ENCODE measurements at regions not wholly inside any gene's neighbourhood (a gene's known extent, or its start where the extent isn't known, plus 50 kb on each side); places are given as distances from the start of the nearest gene placed in this dataset.

- H3K9ac ChIP-seq (ENCODE audit: insufficient read depth, low read length), result no peak overlapping the region
- TF ChIP-seq EZH2 (IDR thresholded peaks at IDR 0.05; ENCODE audit: low read length, missing control alignments) (no peak), CTCF (conservative IDR thresholded peaks at IDR 0.05 in 1 of 2, IDR thresholded peaks at IDR 0.05 in 1 of 2; ENCODE audit: low read depth in 1 of 2, low read length in 2 of 2) (no peak)
- H2AFZ ChIP-seq (ENCODE audit: low read length), result no peak overlapping the region
- no peak overlapping the region for H3K4me3 ChIP-seq (replicated peaks in 1 of 4; ENCODE audit: control extremely low read depth in 1 of 4, insufficient read depth in 1 of 4, low read depth in 3 of 4, low read length in 4 of 4)
- no peaks in the 10 kb centered on the region for H4K20me1 ChIP-seq (ENCODE audit: control insufficient read depth, extremely low read depth, insufficient read depth, low read length)
- no peak overlapping the region for H3K27ac ChIP-seq (ENCODE audit: insufficient read depth, low read length)
- H3K36me3 ChIP-seq (ENCODE audit: control insufficient read depth, insufficient read depth, low read length), result no peaks in the 10 kb centered on the region
- H3K4me1 ChIP-seq (ENCODE audit: control insufficient read depth, extremely low read depth, insufficient read depth, low read length), result no peaks in the 10 kb centered on the region
- H3K27me3 ChIP-seq (ENCODE audit: control insufficient read depth, insufficient read depth, low read length), result no peaks in the 10 kb centered on the region
- no peak for DNase-seq (ENCODE audit: low read depth in 2 of 2)
- H3K9me3 ChIP-seq (ENCODE audit: control insufficient read depth, insufficient read depth, low read depth, low read length), result no peaks in the 10 kb centered on the region
- no peak overlapping the region for H3K4me2 ChIP-seq (ENCODE audit: extremely low read depth, insufficient read depth, low read length)
- no peaks in the 10 kb centered on the region for H3K79me2 ChIP-seq (ENCODE audit: control insufficient read depth, insufficient read depth, low read length)
Observed at GRCh38 chr4:115871596-115871995, 758.2 kb upstream of the NDST4 start.

GRCh38 chr4:115866364-115866896, 753.0 kb upstream of the NDST4 start:
- Histone ChIP-seq H3K4me2 (ENCODE audit: extremely low read depth, insufficient read depth, low read length) (no peak overlapping the region), H3K9ac (ENCODE audit: insufficient read depth, low read length) (no peak overlapping the region), H3K79me2 (ENCODE audit: control insufficient read depth, insufficient read depth, low read length) (no peaks in the 10 kb centered on the region), H4K20me1 (ENCODE audit: control insufficient read depth, extremely low read depth, insufficient read depth, low read length) (no peaks in the 10 kb centered on the region), H3K4me3 (replicated peaks in 1 of 4; ENCODE audit: control extremely low read depth in 1 of 4, insufficient read depth in 1 of 4, low read depth in 3 of 4, low read length in 4 of 4) (no peak overlapping the region), H3K4me1 (ENCODE audit: control insufficient read depth, extremely low read depth, insufficient read depth, low read length) (no peaks in the 10 kb centered on the region), H3K36me3 (ENCODE audit: control insufficient read depth, insufficient read depth, low read length) (no peaks in the 10 kb centered on the region), H2AFZ (ENCODE audit: low read length) (no peak overlapping the region), H3K9me3 (ENCODE audit: control insufficient read depth, insufficient read depth, low read depth, low read length) (no peaks in the 10 kb centered on the region), H3K27ac (ENCODE audit: insufficient read depth, low read length) (no peak overlapping the region), H3K27me3 (ENCODE audit: control insufficient read depth, insufficient read depth, low read length) (no peaks in the 10 kb centered on the region)
- TF ChIP-seq CTCF (conservative IDR thresholded peaks at IDR 0.05 in 1 of 2, IDR thresholded peaks at IDR 0.05 in 1 of 2; ENCODE audit: low read depth in 1 of 2, low read length in 2 of 2), result no peak
- no peak for TF ChIP-seq EZH2 (IDR thresholded peaks at IDR 0.05; ENCODE audit: low read length, missing control alignments)
- no peak for DNase-seq (ENCODE audit: low read depth in 2 of 2)

- no peaks in the 10 kb centered on the region for H3K4me1 ChIP-seq (ENCODE audit: control insufficient read depth, extremely low read depth, insufficient read depth, low read length)
- DNase-seq (ENCODE audit: low read depth in 2 of 2), result no peak
- TF ChIP-seq EZH2 (IDR thresholded peaks at IDR 0.05; ENCODE audit: low read length, missing control alignments), result no peak
- TF ChIP-seq CTCF (conservative IDR thresholded peaks at IDR 0.05 in 1 of 2, IDR thresholded peaks at IDR 0.05 in 1 of 2; ENCODE audit: low read depth in 1 of 2, low read length in 2 of 2), result no peak
- H2AFZ ChIP-seq (ENCODE audit: low read length), result no peak overlapping the region
- no peak overlapping the region for H3K27ac ChIP-seq (ENCODE audit: insufficient read depth, low read length)
- H3K27me3 ChIP-seq (ENCODE audit: control insufficient read depth, insufficient read depth, low read length), result no peaks in the 10 kb centered on the region
- H3K4me3 ChIP-seq (replicated peaks in 1 of 4; ENCODE audit: control extremely low read depth in 1 of 4, insufficient read depth in 1 of 4, low read depth in 3 of 4, low read length in 4 of 4), result no peak overlapping the region
- no peaks in the 10 kb centered on the region for H3K9me3 ChIP-seq (ENCODE audit: control insufficient read depth, insufficient read depth, low read depth, low read length)
- H4K20me1 ChIP-seq (ENCODE audit: control insufficient read depth, extremely low read depth, insufficient read depth, low read length), result no peaks in the 10 kb centered on the region
- H3K36me3 ChIP-seq (ENCODE audit: control insufficient read depth, insufficient read depth, low read length), result no peaks in the 10 kb centered on the region
- H3K4me2 ChIP-seq (ENCODE audit: extremely low read depth, insufficient read depth, low read length), result no peak overlapping the region
- no peak overlapping the region for H3K9ac ChIP-seq (ENCODE audit: insufficient read depth, low read length)
- no peaks in the 10 kb centered on the region for H3K79me2 ChIP-seq (ENCODE audit: control insufficient read depth, insufficient read depth, low read length)
Observed at GRCh38 chr4:115865736-115866135, 752.3 kb upstream of the NDST4 start.
